ENCODE measurements at regions not wholly inside any gene's neighbourhood (a gene's known extent, or its start where the extent isn't known, plus 50 kb on each side); places are given as distances from the start of the nearest gene placed in this dataset.
A peak's percentile ranks its signal among the peaks of the same experiment; 100 is the strongest.

GRCh38 chr2:111676291-111676822 is 207.6 kb downstream of the ANAPC1 start:
- DNase-seq (ENCODE audit: unreplicated experiment), result no peak
- H3K27ac Mint-ChIP-seq (ENCODE audit: low read depth, unreplicated experiment), result no peak overlapping the region
- intact Hi-C loops (cut with micrococcal nuclease), result no loop called here
- no peaks in the 10 kb centered on the region for H3K27me3 Mint-ChIP-seq (ENCODE audit: insufficient read depth, unreplicated experiment)
- no peak for TF ChIP-seq CTCF (IDR thresholded peaks at IDR 0.05; ENCODE audit: unreplicated experiment)
- CTCF ChIA-PET, result interaction anchor here (0.6 to 1.5 kb wide), 4 partner anchors 13 to 23 kb away, joined by 3 to 4 read pairs (median 3); no protein-coding TSS in a partner anchor
- no TSS peak for BruUV-seq (replicated peaks)
- H3K9me3 Mint-ChIP-seq (ENCODE audit: unreplicated experiment), result no peaks in the 10 kb centered on the region
- H3K36me3 Mint-ChIP-seq (ENCODE audit: insufficient read depth, unreplicated experiment), result no peaks in the 10 kb centered on the region
- POLR2A ChIA-PET, result interaction anchor here (0.6 kb wide), 1 partner anchor 48 kb away, joined by 3 read pairs; no protein-coding TSS in a partner anchor
- H3K4me3 Mint-ChIP-seq (ENCODE audit: unreplicated experiment), result no peak overlapping the region
- no peaks in the 10 kb centered on the region for H3K4me1 Mint-ChIP-seq (ENCODE audit: insufficient read depth, unreplicated experiment)

GRCh38 chr2:111678161-111678560 is 205.8 kb downstream of the ANAPC1 start:
- Mint-ChIP-seq H3K27ac (ENCODE audit: low read depth, unreplicated experiment) (no peak overlapping the region), H3K27me3 (ENCODE audit: insufficient read depth, unreplicated experiment) (no peaks in the 10 kb centered on the region), H3K36me3 (ENCODE audit: insufficient read depth, unreplicated experiment) (no peaks in the 10 kb centered on the region), H3K4me1 (ENCODE audit: insufficient read depth, unreplicated experiment) (no peaks in the 10 kb centered on the region), H3K9me3 (ENCODE audit: unreplicated experiment) (no peaks in the 10 kb centered on the region), H3K4me3 (ENCODE audit: unreplicated experiment) (no peak overlapping the region)
- BruUV-seq (replicated peaks), result no TSS peak
- POLR2A ChIA-PET, result interaction anchor here (1.3 to 1.4 kb wide), 2 partner anchors 17 to 20 kb away, joined by 3 read pairs; no protein-coding TSS in a partner anchor
- no peak for TF ChIP-seq CTCF (IDR thresholded peaks at IDR 0.05; ENCODE audit: unreplicated experiment)
- DNase-seq (ENCODE audit: unreplicated experiment), result no peak
- intact Hi-C loops (cut with micrococcal nuclease), result no loop called here
- CTCF ChIA-PET, result interaction anchor here (1.2 kb wide), 1 partner anchor 13 kb away, joined by 4 read pairs; no protein-coding TSS in a partner anchor

DNA sequence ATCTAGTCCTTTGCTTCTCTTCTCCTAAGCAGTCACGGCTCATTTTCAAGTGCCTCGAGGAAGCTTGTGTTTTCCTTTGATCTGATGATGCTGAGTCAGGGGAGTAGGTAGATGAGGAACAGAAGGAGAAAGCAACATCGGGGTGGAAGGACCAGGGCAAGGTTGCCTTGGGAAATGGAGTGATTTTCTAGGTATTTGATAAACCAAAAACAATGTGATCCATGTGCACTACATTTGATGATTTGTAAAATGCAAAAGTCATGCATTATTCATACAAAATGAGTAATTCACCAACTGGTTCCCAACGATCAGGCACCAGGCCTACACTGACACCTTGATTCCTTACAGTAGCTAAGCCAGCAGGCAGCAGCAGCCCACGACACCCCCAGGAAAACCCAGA is 205.3 kb downstream of the ANAPC1 start:
- DNase-seq (ENCODE audit: unreplicated experiment), result no peak
- no peak for TF ChIP-seq CTCF (IDR thresholded peaks at IDR 0.05; ENCODE audit: unreplicated experiment)
- CTCF ChIA-PET, result interaction anchor here (0.7 to 1.2 kb wide), 2 partner anchors 12 to 24 kb away, joined by 4 read pairs; no protein-coding TSS in a partner anchor
- Mint-ChIP-seq H3K4me1 (ENCODE audit: insufficient read depth, unreplicated experiment) (no peaks in the 10 kb centered on the region), H3K9me3 (ENCODE audit: unreplicated experiment) (no peaks in the 10 kb centered on the region), H3K36me3 (ENCODE audit: insufficient read depth, unreplicated experiment) (no peaks in the 10 kb centered on the region), H3K27me3 (ENCODE audit: insufficient read depth, unreplicated experiment) (no peaks in the 10 kb centered on the region), H3K4me3 (ENCODE audit: unreplicated experiment) (no peak overlapping the region), H3K27ac (ENCODE audit: low read depth, unreplicated experiment) (no peak overlapping the region)
- POLR2A ChIA-PET, result interaction anchor here (0.7 to 1.5 kb wide), 4 partner anchors 16 to 871 kb away, joined by 3 to 4 read pairs (median 4); no protein-coding TSS in a partner anchor
- intact Hi-C loops (cut with micrococcal nuclease), result no loop called here
- BruUV-seq (replicated peaks), result no TSS peak

DNA sequence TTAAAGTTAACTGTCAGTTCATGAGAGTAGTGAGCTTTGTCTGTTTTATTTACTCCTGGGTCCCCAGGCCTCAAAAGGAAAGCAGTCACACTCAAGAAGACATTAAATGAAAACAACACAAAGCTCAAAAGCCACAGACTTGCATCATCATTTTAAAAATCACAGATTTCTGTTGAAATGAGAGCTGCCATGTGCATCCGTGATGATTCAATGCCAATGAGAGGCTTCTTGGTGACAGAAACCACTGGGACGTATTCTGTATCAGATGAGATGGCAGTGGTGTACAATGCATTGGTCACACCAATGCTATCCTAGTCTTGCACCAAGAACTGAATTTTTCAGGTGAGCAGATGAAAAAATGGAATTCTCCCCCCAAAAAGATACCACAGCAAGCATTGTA is 204.8 kb downstream of the ANAPC1 start:
- Mint-ChIP-seq H3K27ac (ENCODE audit: low read depth, unreplicated experiment) (no peak overlapping the region), H3K27me3 (ENCODE audit: insufficient read depth, unreplicated experiment) (no peaks in the 10 kb centered on the region), H3K9me3 (ENCODE audit: unreplicated experiment) (no peaks in the 10 kb centered on the region), H3K36me3 (ENCODE audit: insufficient read depth, unreplicated experiment) (no peaks in the 10 kb centered on the region), H3K4me3 (ENCODE audit: unreplicated experiment) (no peak overlapping the region), H3K4me1 (ENCODE audit: insufficient read depth, unreplicated experiment) (no peaks in the 10 kb centered on the region)
- ChIA-PET POLR2A (interaction anchor here (0.7 to 1.5 kb wide), 4 partner anchors 17 to 871 kb away, joined by 3 to 4 read pairs (median 4); no protein-coding TSS in a partner anchor), CTCF (interaction anchor here (0.7 kb wide), 1 partner anchor 23 kb away, joined by 4 read pairs; no protein-coding TSS in a partner anchor)
- TF ChIP-seq CTCF (IDR thresholded peaks at IDR 0.05; ENCODE audit: unreplicated experiment), result no peak
- BruUV-seq (replicated peaks), result no TSS peak
- intact Hi-C loops (cut with micrococcal nuclease), result no loop called here
- DNase-seq (ENCODE audit: unreplicated experiment), result peak; percentile 37

Measured in MCF 10A (cell line).